ENCODE measurements at regions not wholly inside any gene's neighbourhood (a gene's known extent, or its start where the extent isn't known, plus 50 kb on each side); places are given as distances from the start of the nearest gene placed in this dataset.

GRCh38 chr11:14583252-14584034, 60.2 kb upstream of the PDE3B start:
- TF ChIP-seq CTCF (IDR thresholded peaks at IDR 0.05), result no peak
- peak overlapping the region; percentile 45 for H3K27ac Mint-ChIP-seq
- no peak overlapping the region for H3K4me3 Mint-ChIP-seq
- no peaks in the 10 kb centered on the region for H3K27me3 Mint-ChIP-seq (ENCODE audit: low read depth, poor library complexity)
- peaks cover 5% of the 10 kb centered on the region for H3K36me3 Mint-ChIP-seq (ENCODE audit: low read depth)
- no peaks in the 10 kb centered on the region for H3K4me1 Mint-ChIP-seq
- no peak for DNase-seq
- H3K9me3 Mint-ChIP-seq, result no peaks in the 10 kb centered on the region

- H3K27ac Mint-ChIP-seq, result no peak overlapping the region
- no peaks in the 10 kb centered on the region for H3K9me3 Mint-ChIP-seq
These were observed 59.6 kb upstream of the PDE3B start for GRCh38 chr11:14584035-14584363.

GRCh38 chr11:14584595-14584994, 59.0 kb upstream of the PDE3B start:
- H3K9me3 Mint-ChIP-seq, result no peaks in the 10 kb centered on the region
- no peaks in the 10 kb centered on the region for H3K27me3 Mint-ChIP-seq (ENCODE audit: low read depth, poor library complexity)
- no peak overlapping the region for H3K27ac Mint-ChIP-seq
- no peak for TF ChIP-seq CTCF (IDR thresholded peaks at IDR 0.05)
- no peak overlapping the region for H3K4me3 Mint-ChIP-seq
- peaks cover 6% of the 10 kb centered on the region for H3K36me3 Mint-ChIP-seq (ENCODE audit: low read depth)
- no peaks in the 10 kb centered on the region for H3K4me1 Mint-ChIP-seq
- DNase-seq, result no peak

More at GRCh38 chr11:14584035-14584363, 59.6 kb upstream of the PDE3B start:
- Mint-ChIP-seq H3K36me3 (ENCODE audit: low read depth) (peaks cover 5% of the 10 kb centered on the region), H3K4me3 (no peak overlapping the region), H3K27me3 (ENCODE audit: low read depth, poor library complexity) (no peaks in the 10 kb centered on the region), H3K4me1 (no peaks in the 10 kb centered on the region)
- no peak for DNase-seq
- no peak for TF ChIP-seq CTCF (IDR thresholded peaks at IDR 0.05)

- Mint-ChIP-seq H3K4me3 (no peak overlapping the region), H3K27ac (no peak overlapping the region), H3K9me3 (peaks cover 2% of the 10 kb centered on the region), H3K4me1 (no peaks in the 10 kb centered on the region), H3K36me3 (ENCODE audit: low read depth) (peaks cover 15% of the 10 kb centered on the region), H3K27me3 (ENCODE audit: low read depth, poor library complexity) (no peaks in the 10 kb centered on the region)
- DNase-seq, result no peak
- TF ChIP-seq CTCF (IDR thresholded peaks at IDR 0.05), result no peak
These were observed 58.2 kb upstream of the PDE3B start for GRCh38 chr11:14585438-14585837.

GRCh38 chr11:14587258-14587657, 56.3 kb upstream of the PDE3B start:
- no peaks in the 10 kb centered on the region for H3K27me3 Mint-ChIP-seq (ENCODE audit: low read depth, poor library complexity)
- no peak for TF ChIP-seq CTCF (IDR thresholded peaks at IDR 0.05)
- peaks cover 28% of the 10 kb centered on the region for H3K36me3 Mint-ChIP-seq (ENCODE audit: low read depth)
- no peaks in the 10 kb centered on the region for H3K4me1 Mint-ChIP-seq
- H3K9me3 Mint-ChIP-seq, result peaks cover 8% of the 10 kb centered on the region
- peak overlapping the region; percentile 82 for H3K27ac Mint-ChIP-seq
- no peak overlapping the region for H3K4me3 Mint-ChIP-seq
- no peak for DNase-seq

- no peak overlapping the region for H3K4me3 Mint-ChIP-seq
- H3K27me3 Mint-ChIP-seq (ENCODE audit: low read depth, poor library complexity), result no peaks in the 10 kb centered on the region
- DNase-seq, result no peak
- no peak overlapping the region for H3K27ac Mint-ChIP-seq
- peaks cover 31% of the 10 kb centered on the region for H3K36me3 Mint-ChIP-seq (ENCODE audit: low read depth)
- TF ChIP-seq CTCF (IDR thresholded peaks at IDR 0.05), result no peak
- H3K9me3 Mint-ChIP-seq, result peaks cover 14% of the 10 kb centered on the region
- H3K4me1 Mint-ChIP-seq, result no peaks in the 10 kb centered on the region
These were observed 54.9 kb upstream of the PDE3B start for GRCh38 chr11:14588681-14589080.
